Activated B cell treated with CpG ODN at 0.5 μM for 24 hours (primary cell): ENCODE measurements at regions not wholly inside any gene's neighbourhood (a gene's known extent, or its start where the extent isn't known, plus 50 kb on each side); places are given as distances from the start of the nearest gene placed in this dataset.

Source experiments
- ATAC-seq: fragments of 200-7000 bp; cut with Tn5 transposase; one replicate; pipeline ENCODE4 v1.10.0; 2021; ENCODE audit warnings: low read depth, mild to moderate bottlenecking, moderate library complexity
- CTCF ChIA-PET: fragments of 350-600 bp; sonication (Branson Sonifier 250); formaldehyde crosslinking; loops from one replicate; lab custom pipeline; 2021; ENCODE audit warnings: antibody characterized with exemption; lab: Charles Lee
- POLR2A ChIA-PET: fragments of 350-600 bp; sonication (Branson Sonifier 250); formaldehyde crosslinking; loops from one replicate; lab custom pipeline; 2021; ENCODE audit warnings: antibody characterized with exemption; lab: Charles Lee
- DNase-seq: peaks from one replicate; pipeline ENCODE4 v3.0.0; 2022
- H3K27ac Mint-ChIP-seq: one replicate; pipeline ENCODE4 v1.8.0; 2020; ENCODE audit warnings: mixed read lengths
- H3K27me3 Mint-ChIP-seq: one replicate; pipeline ENCODE4 v1.8.0; 2021; ENCODE audit warnings: mixed read lengths
- H3K36me3 Mint-ChIP-seq: one replicate; pipeline ENCODE4 v1.8.0; 2021; ENCODE audit warnings: low read depth, mixed read lengths
- H3K4me1 Mint-ChIP-seq: one replicate; pipeline ENCODE4 v1.8.0; 2021; ENCODE audit warnings: mixed read lengths
- H3K4me3 Mint-ChIP-seq: one replicate; pipeline ENCODE4 v1.8.0; 2020; ENCODE audit warnings: mild to moderate bottlenecking, mixed read lengths
- H3K9me3 Mint-ChIP-seq: one replicate; pipeline ENCODE4 v1.8.0; 2020; ENCODE audit warnings: mixed read lengths
- CTCF ChIP-seq: fragments of 200-600 bp; IDR thresholded peaks from one replicate; pipeline ENCODE4 v1.8.0; 2022; ENCODE audit warnings: antibody characterized with exemption, mild to moderate bottlenecking
- intact Hi-C: fragments of 100-400 bp; cut with micrococcal nuclease; formaldehyde crosslinking; loops from one replicate; pipeline ENCODE4 v1.15.1; 2024

GRCh38 chr3:109228391-109229080 lies 87.8 kb downstream of the DPPA2 start:
- ATAC-seq (no peak), DNase-seq (no peak)
- intact Hi-C loops, result loop anchor here (10.0 kb wide), 2 partner anchors 204 to 744 kb away; no protein-coding TSS in a partner anchor
- Mint-ChIP-seq H3K4me3 (no peak overlapping the region), H3K9me3 (no peaks in the 10 kb centered on the region), H3K27me3 (no peaks in the 10 kb centered on the region), H3K27ac (no peak overlapping the region), H3K4me1 (no peaks in the 10 kb centered on the region), H3K36me3 (no peaks in the 10 kb centered on the region)
- POLR2A ChIA-PET, result no interaction called here
- CTCF ChIA-PET, result no interaction called here
- TF ChIP-seq CTCF, result no peak

GRCh38 chr3:109229174-109229847 lies 87.0 kb downstream of the DPPA2 start:
- Mint-ChIP-seq H3K27ac (no peak overlapping the region), H3K36me3 (no peaks in the 10 kb centered on the region), H3K9me3 (peaks cover 4% of the 10 kb centered on the region), H3K27me3 (no peaks in the 10 kb centered on the region), H3K4me1 (no peaks in the 10 kb centered on the region), H3K4me3 (no peak overlapping the region)
- DNase-seq (no peak), ATAC-seq (no peak)
- intact Hi-C loops, result loop anchor here (10.0 kb wide), 2 partner anchors 205 to 745 kb away; no protein-coding TSS in a partner anchor
- POLR2A ChIA-PET, result no interaction called here
- CTCF ChIA-PET, result no interaction called here
- TF ChIP-seq CTCF, result no peak

GRCh38 chr3:109234300-109234699 lies 82.0 kb downstream of the DPPA2 start:
- Mint-ChIP-seq H3K27me3 (no peaks in the 10 kb centered on the region), H3K4me3 (no peak overlapping the region), H3K36me3 (no peaks in the 10 kb centered on the region), H3K4me1 (no peaks in the 10 kb centered on the region), H3K27ac (no peak overlapping the region), H3K9me3 (peaks cover 4% of the 10 kb centered on the region)
- intact Hi-C loops, result no loop called here
- DNase-seq, result no peak
- CTCF ChIA-PET, result no interaction called here
- no peak for ATAC-seq
- TF ChIP-seq CTCF, result no peak
- POLR2A ChIA-PET, result no interaction called here

GRCh38 chr3:109241459-109242186 lies 74.7 kb downstream of the DPPA2 start:
- DNase-seq (no peak), ATAC-seq (no peak)
- Mint-ChIP-seq H3K4me1 (no peaks in the 10 kb centered on the region), H3K4me3 (no peak overlapping the region), H3K27me3 (no peaks in the 10 kb centered on the region), H3K36me3 (no peaks in the 10 kb centered on the region), H3K9me3 (no peaks in the 10 kb centered on the region), H3K27ac (no peak overlapping the region)
- no peak for TF ChIP-seq CTCF
- POLR2A ChIA-PET, result no interaction called here
- intact Hi-C loops, result no loop called here
- CTCF ChIA-PET, result no interaction called here

DNA sequence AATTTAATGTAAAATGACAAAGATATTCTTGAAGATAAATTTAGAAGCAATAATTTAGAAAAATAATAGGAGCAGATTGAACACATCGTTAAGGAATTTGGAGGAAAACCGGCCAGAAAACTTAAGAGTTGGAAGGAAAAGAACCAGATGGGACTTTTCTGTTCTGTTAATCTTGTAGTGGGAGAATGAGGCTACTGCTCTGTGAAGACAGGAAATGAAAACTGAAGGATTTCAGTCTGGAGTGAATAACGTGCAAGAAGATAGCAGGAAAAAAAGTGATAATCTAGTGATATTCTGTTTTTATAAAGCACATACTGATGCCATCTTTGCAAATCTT lies 74.2 kb downstream of the DPPA2 start:
- DNase-seq (no peak), ATAC-seq (no peak)
- Mint-ChIP-seq H3K4me1 (no peaks in the 10 kb centered on the region), H3K36me3 (no peaks in the 10 kb centered on the region), H3K27me3 (no peaks in the 10 kb centered on the region), H3K27ac (no peak overlapping the region), H3K4me3 (no peak overlapping the region), H3K9me3 (no peaks in the 10 kb centered on the region)
- ChIA-PET POLR2A (no interaction called here), CTCF (no interaction called here)
- no peak for TF ChIP-seq CTCF
- intact Hi-C loops, result no loop called here
